HEK293 (cell line): ENCODE measurements at regions not wholly inside any gene's neighbourhood (a gene's known extent, or its start where the extent isn't known, plus 50 kb on each side); places are given as distances from the start of the nearest gene placed in this dataset.

Source experiments
- CTCF ChIA-PET: fragments of 350-600 bp; formaldehyde crosslinking; extraction: SDS; loops from one replicate; lab custom pipeline; 2021; ENCODE audit warnings: antibody characterized with exemption; lab: Yijun Ruan, JAX
- POLR2A ChIA-PET: fragments of 300-600 bp; formaldehyde crosslinking; extraction: SDS; loops from one replicate; lab custom pipeline; 2020; ENCODE audit warnings: antibody characterized with exemption, inconsistent platforms; lab: Yijun Ruan, JAX
- H3K27ac ChIP-seq: fragments of 200-500 bp; sonication (Bioruptor generic); 2 replicates; pipeline ENCODE4 v1.5.1; 2014; ENCODE audit warnings: low read depth, low read length, control low read depth, inconsistent platforms; ENCODE audit errors: extremely low read depth
- H3K36me3 ChIP-seq, 2 experiments: fragments of 200-500 bp in 1 of 2; sonication (Bioruptor generic) in 1 of 2; 1 replicate in 1 of 2; 2 replicates in 1 of 2; pipeline ENCODE4 v1.5.1; 2014 to 2017; ENCODE audit warnings: inconsistent platforms in 2 of 2, low read length in 2 of 2; ENCODE audit not compliant: control insufficient read depth in 2 of 2, insufficient read depth in 1 of 2
- H3K4me1 ChIP-seq: fragments of 200-500 bp; sonication (Bioruptor generic); 2 replicates; pipeline ENCODE4 v1.5.1; 2014; ENCODE audit warnings: mild to moderate bottlenecking, low read length, inconsistent platforms; ENCODE audit not compliant: control insufficient read depth, insufficient read depth
- H3K4me3 ChIP-seq: 2 replicates; pipeline ENCODE4 v1.5.1; 2011; ENCODE audit warnings: low read depth, mild to moderate bottlenecking, control low read depth, low read length, moderate library complexity
- H3K9me3 ChIP-seq: fragments of 200-500 bp; sonication (Bioruptor generic); 2 replicates; pipeline ENCODE4 v1.5.1; 2014; ENCODE audit warnings: low read depth, low read length, inconsistent platforms; ENCODE audit not compliant: control insufficient read depth, insufficient read depth
- GLIS2 ChIP-seq: fragments of 450-650 bp; formaldehyde crosslinking; IDR thresholded peaks from 2 replicates; pipeline ENCODE4 v1.5.1; 2016; ENCODE audit warnings: missing biosample characterization, missing genetic modification characterization
- KLF1 ChIP-seq: fragments of 450-650 bp; formaldehyde crosslinking; IDR thresholded peaks from 2 replicates; pipeline ENCODE4 v1.5.1; 2016; ENCODE audit warnings: missing biosample characterization, missing genetic modification characterization
- KLF7 ChIP-seq: fragments of 450-650 bp; formaldehyde crosslinking; IDR thresholded peaks from 2 replicates; pipeline ENCODE4 v1.5.1; 2016; ENCODE audit warnings: missing biosample characterization, missing genetic modification characterization, borderline replicate concordance
- SP2 ChIP-seq: fragments of 450-650 bp; formaldehyde crosslinking; IDR thresholded peaks from 2 replicates; pipeline ENCODE4 v1.5.1; 2016; ENCODE audit warnings: missing biosample characterization, missing genetic modification characterization
- SP7 ChIP-seq: fragments of 450-650 bp; formaldehyde crosslinking; IDR thresholded peaks from 2 replicates; pipeline ENCODE4 v1.5.1; 2016; ENCODE audit warnings: missing biosample characterization, missing genetic modification characterization
- WT1 ChIP-seq: fragments of 450-650 bp; formaldehyde crosslinking; IDR thresholded peaks from 2 replicates; pipeline ENCODE4 v1.5.1; 2016; ENCODE audit warnings: missing biosample characterization, missing genetic modification characterization
- ZBTB48 ChIP-seq: fragments of 450-650 bp; formaldehyde crosslinking; IDR thresholded peaks from 2 replicates; pipeline ENCODE4 v1.5.1; 2016; ENCODE audit warnings: missing biosample characterization, missing genetic modification characterization
- ZBTB7A ChIP-seq: fragments of 450-650 bp; formaldehyde crosslinking; IDR thresholded peaks from 2 replicates; pipeline ENCODE4 v1.5.1; 2016; ENCODE audit warnings: low read depth, missing biosample characterization, missing genetic modification characterization
- ZBTB8A ChIP-seq: fragments of 450-650 bp; formaldehyde crosslinking; IDR thresholded peaks from 2 replicates; pipeline ENCODE4 v1.5.1; 2016; ENCODE audit warnings: missing biosample characterization, missing genetic modification characterization
- ZNF138 ChIP-seq: fragments of 450-650 bp; formaldehyde crosslinking; IDR thresholded peaks from 2 replicates; pipeline ENCODE4 v1.5.1; 2016; ENCODE audit warnings: missing biosample characterization, missing genetic modification characterization, borderline replicate concordance
- ZNF140 ChIP-seq: fragments of 450-650 bp; formaldehyde crosslinking; IDR thresholded peaks from 2 replicates; pipeline ENCODE4 v1.5.1; 2016; ENCODE audit warnings: missing biosample characterization, missing genetic modification characterization
- ZNF174 ChIP-seq: fragments of 450-650 bp; formaldehyde crosslinking; IDR thresholded peaks from 2 replicates; pipeline ENCODE4 v1.5.0; 2017; ENCODE audit warnings: missing biosample characterization, mild to moderate bottlenecking, missing genetic modification characterization
- ZNF223 ChIP-seq: fragments of 450-650 bp; formaldehyde crosslinking; IDR thresholded peaks from 2 replicates; pipeline ENCODE4 v1.5.1; 2016; ENCODE audit warnings: missing biosample characterization, missing genetic modification characterization
- ZNF23 ChIP-seq: fragments of 450-650 bp; formaldehyde crosslinking; IDR thresholded peaks from 2 replicates; pipeline ENCODE4 v1.5.1; 2016; ENCODE audit warnings: missing biosample characterization, missing genetic modification characterization, borderline replicate concordance
- ZNF248 ChIP-seq: fragments of 450-650 bp; formaldehyde crosslinking; IDR thresholded peaks from 2 replicates; pipeline ENCODE4 v1.5.1; 2017; ENCODE audit warnings: missing biosample characterization, missing genetic modification characterization
- ZNF266 ChIP-seq: fragments of 450-650 bp; formaldehyde crosslinking; IDR thresholded peaks from 2 replicates; pipeline ENCODE4 v1.5.1; 2016; ENCODE audit warnings: missing biosample characterization, missing genetic modification characterization, low read depth
- ZNF391 ChIP-seq: fragments of 450-650 bp; formaldehyde crosslinking; IDR thresholded peaks from 2 replicates; pipeline ENCODE4 v1.5.1; 2016; ENCODE audit warnings: low read depth, missing biosample characterization, missing genetic modification characterization, borderline replicate concordance
- ZNF423 ChIP-seq: fragments of 450-650 bp; formaldehyde crosslinking; IDR thresholded peaks from 2 replicates; pipeline ENCODE4 v1.5.1; 2016; ENCODE audit warnings: missing biosample characterization, missing genetic modification characterization
- ZNF544 ChIP-seq: fragments of 450-650 bp; formaldehyde crosslinking; IDR thresholded peaks from 2 replicates; pipeline ENCODE4 v1.5.0; 2017; ENCODE audit warnings: missing biosample characterization, missing genetic modification characterization
- ZNF548 ChIP-seq: fragments of 450-650 bp; formaldehyde crosslinking; IDR thresholded peaks from 2 replicates; pipeline ENCODE4 v1.5.1; 2016; ENCODE audit warnings: missing biosample characterization, missing genetic modification characterization
- ZNF658 ChIP-seq: fragments of 450-650 bp; formaldehyde crosslinking; IDR thresholded peaks from 2 replicates; pipeline ENCODE4; 2016; ENCODE audit warnings: missing biosample characterization, missing genetic modification characterization
- ZNF76 ChIP-seq: fragments of 450-650 bp; formaldehyde crosslinking; IDR thresholded peaks from 2 replicates; pipeline ENCODE4; 2016; ENCODE audit warnings: low read depth, missing biosample characterization, missing genetic modification characterization, borderline replicate concordance
- TF ChIP-seq, protein P1 (sequence below): fragments of 450-650 bp; formaldehyde crosslinking; IDR thresholded peaks from 2 replicates; pipeline ENCODE4 v1.5.1; 2016; ENCODE audit warnings: missing biosample characterization, missing genetic modification characterization
- TF ChIP-seq, protein P2 (sequence below): fragments of 450-650 bp; formaldehyde crosslinking; IDR thresholded peaks from 2 replicates; pipeline ENCODE4 v1.5.1; 2016; ENCODE audit warnings: missing biosample characterization, missing genetic modification characterization
- TF ChIP-seq, protein P3 (sequence below): fragments of 450-650 bp; IDR thresholded peaks from 2 replicates; pipeline ENCODE4 v1.5.1; 2018; ENCODE audit warnings: missing biosample characterization, mild to moderate bottlenecking, missing genetic modification characterization
- TF ChIP-seq, protein P4 (sequence below): fragments of 450-650 bp; formaldehyde crosslinking; IDR thresholded peaks from 2 replicates; pipeline ENCODE4 v1.5.1; 2016; ENCODE audit warnings: missing biosample characterization, missing genetic modification characterization

DNA sequence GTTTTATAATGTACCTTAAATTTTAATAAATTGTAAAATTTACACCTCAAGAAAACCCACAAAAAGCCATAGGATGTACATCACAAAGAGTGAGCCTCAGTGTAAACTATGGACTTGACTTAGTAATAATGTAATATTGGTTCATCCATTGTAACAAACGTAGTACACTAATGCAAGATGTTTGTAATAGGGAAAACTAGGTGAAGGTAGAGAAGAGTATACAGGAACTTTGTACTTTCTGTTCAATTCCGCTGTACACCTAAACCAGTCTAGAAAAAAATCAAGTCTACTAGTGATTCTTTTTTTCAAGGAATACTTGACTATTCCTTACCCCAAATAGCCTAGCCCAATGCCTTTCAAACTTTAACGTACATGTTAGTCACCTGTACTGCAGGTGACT is 222.3 kb upstream of the FGGY start (continued):
- TF ChIP-seq ZNF544 (tag by site-specific recombination) (no peak), WT1 (no peak), KLF1 (tag by site-specific recombination) (no peak), GLIS2 (tag by site-specific recombination) (no peak), ZBTB7A (no peak), ZNF138 (tag by site-specific recombination) (no peak), ZNF248 (tag by site-specific recombination) (no peak), SP2 (tag by site-specific recombination) (no peak), KLF7 (tag by site-specific recombination) (no peak)
- TF ChIP-seq, protein P1, sequence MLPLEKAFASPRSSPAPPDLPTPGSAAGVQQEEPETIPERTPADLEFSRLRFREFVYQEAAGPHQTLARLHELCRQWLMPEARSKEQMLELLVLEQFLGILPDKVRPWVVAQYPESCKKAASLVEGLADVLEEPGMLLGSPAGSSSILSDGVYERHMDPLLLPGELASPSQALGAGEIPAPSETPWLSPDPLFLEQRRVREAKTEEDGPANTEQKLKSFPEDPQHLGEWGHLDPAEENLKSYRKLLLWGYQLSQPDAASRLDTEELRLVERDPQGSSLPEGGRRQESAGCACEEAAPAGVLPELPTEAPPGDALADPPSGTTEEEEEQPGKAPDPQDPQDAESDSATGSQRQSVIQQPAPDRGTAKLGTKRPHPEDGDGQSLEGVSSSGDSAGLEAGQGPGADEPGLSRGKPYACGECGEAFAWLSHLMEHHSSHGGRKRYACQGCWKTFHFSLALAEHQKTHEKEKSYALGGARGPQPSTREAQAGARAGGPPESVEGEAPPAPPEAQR (tag by site-specific recombination) = no peak

DNA sequence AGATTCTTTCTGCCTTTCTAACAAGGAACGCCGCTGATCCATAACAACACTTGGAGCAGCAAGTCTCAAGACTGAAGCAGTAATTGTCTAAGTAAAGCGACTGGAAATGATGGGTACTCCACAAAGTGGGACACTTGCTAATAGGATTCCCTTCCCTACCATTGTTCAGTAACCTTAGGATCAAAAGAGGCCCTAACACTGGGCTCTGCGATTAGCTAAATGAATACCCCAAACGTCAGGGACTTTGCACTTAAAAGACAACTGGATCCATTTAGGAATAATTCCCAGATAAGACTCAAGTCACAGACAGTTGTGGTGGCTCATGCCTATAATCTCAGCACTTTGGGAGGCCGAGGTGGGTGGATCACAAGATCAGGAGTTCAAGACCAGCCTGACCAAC is 221.9 kb upstream of the FGGY start:
- H3K4me3 ChIP-seq = no peak overlapping the region
- H3K27ac ChIP-seq = no peak overlapping the region
- POLR2A ChIA-PET = no interaction called here
- H3K9me3 ChIP-seq = no peaks in the 10 kb centered on the region
- TF ChIP-seq SP7 (tag by site-specific recombination) (no peak), ZNF423 (no peak), ZNF391 (no peak), ZNF548 (tag by site-specific recombination) (no peak), ZNF658 (tag by site-specific recombination) (no peak), ZNF140 (tag by site-specific recombination) (no peak), ZBTB8A (tag by site-specific recombination) (no peak), ZNF23 (no peak), ZNF76 (no peak), ZNF266 (no peak), ZBTB48 (tag by site-specific recombination) (no peak), ZNF223 (tag by site-specific recombination) (no peak), ZNF174 (tag by site-specific recombination) (no peak)
- TF ChIP-seq, protein P2, sequence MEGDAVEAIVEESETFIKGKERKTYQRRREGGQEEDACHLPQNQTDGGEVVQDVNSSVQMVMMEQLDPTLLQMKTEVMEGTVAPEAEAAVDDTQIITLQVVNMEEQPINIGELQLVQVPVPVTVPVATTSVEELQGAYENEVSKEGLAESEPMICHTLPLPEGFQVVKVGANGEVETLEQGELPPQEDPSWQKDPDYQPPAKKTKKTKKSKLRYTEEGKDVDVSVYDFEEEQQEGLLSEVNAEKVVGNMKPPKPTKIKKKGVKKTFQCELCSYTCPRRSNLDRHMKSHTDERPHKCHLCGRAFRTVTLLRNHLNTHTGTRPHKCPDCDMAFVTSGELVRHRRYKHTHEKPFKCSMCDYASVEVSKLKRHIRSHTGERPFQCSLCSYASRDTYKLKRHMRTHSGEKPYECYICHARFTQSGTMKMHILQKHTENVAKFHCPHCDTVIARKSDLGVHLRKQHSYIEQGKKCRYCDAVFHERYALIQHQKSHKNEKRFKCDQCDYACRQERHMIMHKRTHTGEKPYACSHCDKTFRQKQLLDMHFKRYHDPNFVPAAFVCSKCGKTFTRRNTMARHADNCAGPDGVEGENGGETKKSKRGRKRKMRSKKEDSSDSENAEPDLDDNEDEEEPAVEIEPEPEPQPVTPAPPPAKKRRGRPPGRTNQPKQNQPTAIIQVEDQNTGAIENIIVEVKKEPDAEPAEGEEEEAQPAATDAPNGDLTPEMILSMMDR (tag by site-specific recombination) = no peak
- TF ChIP-seq, protein P3, sequence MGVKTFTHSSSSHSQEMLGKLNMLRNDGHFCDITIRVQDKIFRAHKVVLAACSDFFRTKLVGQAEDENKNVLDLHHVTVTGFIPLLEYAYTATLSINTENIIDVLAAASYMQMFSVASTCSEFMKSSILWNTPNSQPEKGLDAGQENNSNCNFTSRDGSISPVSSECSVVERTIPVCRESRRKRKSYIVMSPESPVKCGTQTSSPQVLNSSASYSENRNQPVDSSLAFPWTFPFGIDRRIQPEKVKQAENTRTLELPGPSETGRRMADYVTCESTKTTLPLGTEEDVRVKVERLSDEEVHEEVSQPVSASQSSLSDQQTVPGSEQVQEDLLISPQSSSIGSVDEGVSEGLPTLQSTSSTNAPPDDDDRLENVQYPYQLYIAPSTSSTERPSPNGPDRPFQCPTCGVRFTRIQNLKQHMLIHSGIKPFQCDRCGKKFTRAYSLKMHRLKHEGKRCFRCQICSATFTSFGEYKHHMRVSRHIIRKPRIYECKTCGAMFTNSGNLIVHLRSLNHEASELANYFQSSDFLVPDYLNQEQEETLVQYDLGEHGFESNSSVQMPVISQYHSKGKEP = no peak
- TF ChIP-seq, protein P4, sequence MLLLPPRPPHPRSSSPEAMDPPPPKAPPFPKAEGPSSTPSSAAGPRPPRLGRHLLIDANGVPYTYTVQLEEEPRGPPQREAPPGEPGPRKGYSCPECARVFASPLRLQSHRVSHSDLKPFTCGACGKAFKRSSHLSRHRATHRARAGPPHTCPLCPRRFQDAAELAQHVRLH (tag by site-specific recombination) = no peak
- H3K36me3 ChIP-seq = no peaks in the 10 kb centered on the region
- H3K4me1 ChIP-seq = peaks cover 31% of the 10 kb centered on the region
- CTCF ChIA-PET = interaction anchor here (0.6 kb wide), 1 partner anchor 318 kb away, joined by 3 read pairs; no protein-coding TSS in a partner anchor
